Fibroblast of gingiva (primary cell): ENCODE measurements at regions not wholly inside any gene's neighbourhood (a gene's known extent, or its start where the extent isn't known, plus 50 kb on each side); places are given as distances from the start of the nearest gene placed in this dataset.
"Not testable (repeated sequence)": the region's sequence is repeated elsewhere in the genome, so short reads cannot be mapped to it uniquely, and the experiment has no call there.

Experiments used
- DNase-seq: peaks from one replicate; pipeline ENCODE4 v3.0.0-alpha.2; 2011; ENCODE audit warnings: low read depth

DNA sequence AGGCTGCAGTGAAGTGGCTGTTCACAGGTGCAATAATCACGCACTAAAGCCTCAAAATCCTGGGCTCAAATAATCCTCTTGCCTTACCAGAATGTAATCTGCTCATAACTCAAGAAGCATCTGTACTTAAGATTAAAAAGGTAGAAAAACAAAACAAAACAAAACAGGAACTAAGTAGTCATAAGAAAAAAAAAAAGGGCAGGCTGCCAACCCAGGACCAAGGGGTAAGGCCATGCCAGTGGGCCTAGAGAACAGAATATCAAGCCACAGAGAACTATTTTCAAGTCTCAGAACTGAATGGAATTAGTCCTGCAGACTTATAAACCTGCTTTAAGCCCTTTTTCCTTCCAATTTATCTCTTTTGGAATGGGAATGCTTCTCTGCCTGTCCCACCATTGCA, 64.8 kb upstream of the TBC1D3K start:
- no peak for DNase-seq

DNA sequence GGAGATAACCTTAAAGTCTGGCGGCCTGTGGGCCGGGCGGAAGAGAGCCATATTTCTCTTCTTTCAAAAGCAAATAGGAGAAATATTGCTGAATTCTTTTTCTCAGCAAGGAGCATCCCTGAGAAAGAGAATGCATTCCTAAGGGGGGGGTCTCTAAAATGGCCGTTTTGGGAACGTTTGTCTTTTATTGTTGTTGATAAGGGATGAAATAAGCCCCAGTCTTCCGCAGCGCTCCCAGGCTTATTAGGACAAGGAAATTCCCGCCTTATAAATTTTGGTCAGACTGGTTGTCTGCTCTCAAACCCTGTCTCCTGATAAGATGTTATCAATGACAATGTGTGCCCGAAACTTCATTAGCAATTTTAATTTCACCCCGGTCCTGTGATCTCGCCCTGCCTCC, 65.8 kb upstream of the TBC1D3K start:
- not testable (repeated sequence) for DNase-seq

DNA sequence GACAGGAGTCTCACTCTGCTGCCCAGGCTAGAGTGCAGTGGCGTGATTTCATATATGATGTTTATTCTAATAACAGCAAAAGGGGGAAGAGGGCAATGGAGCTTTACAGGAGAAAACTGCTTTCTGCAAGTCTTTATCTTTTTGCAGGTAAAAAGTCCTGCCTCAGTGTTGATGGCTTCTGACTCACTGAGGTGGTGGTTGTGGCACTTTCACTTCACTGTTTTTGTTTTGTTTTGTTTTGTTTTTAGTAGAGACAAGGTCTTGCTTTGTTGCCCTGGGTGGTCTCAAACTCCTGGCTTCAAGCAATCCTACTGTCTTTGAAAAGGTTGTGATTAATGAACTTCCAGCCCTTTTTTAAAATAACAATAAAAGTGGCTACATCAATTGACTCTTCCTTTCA, 68.0 kb upstream of the TBC1D3K start:
- no peak for DNase-seq

DNA sequence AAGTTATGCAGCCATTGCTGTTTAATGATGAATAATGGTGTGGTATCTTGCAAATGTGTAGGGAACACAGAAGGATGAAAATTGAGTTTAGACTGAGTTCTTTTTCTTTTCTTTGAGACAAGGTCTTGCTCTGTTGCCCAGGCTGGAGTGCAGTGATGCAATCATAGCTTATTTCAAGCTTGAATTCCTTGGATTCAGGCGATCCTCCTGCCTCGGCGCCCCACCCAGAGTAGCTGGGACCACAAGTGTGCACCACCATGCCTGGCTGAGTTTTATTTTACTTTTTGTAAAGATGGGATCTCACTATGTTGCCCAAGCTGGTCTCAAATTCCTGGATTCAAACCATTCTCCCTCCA, 74.6 kb upstream of the TBC1D3K start:
- DNase-seq: no peak

DNA sequence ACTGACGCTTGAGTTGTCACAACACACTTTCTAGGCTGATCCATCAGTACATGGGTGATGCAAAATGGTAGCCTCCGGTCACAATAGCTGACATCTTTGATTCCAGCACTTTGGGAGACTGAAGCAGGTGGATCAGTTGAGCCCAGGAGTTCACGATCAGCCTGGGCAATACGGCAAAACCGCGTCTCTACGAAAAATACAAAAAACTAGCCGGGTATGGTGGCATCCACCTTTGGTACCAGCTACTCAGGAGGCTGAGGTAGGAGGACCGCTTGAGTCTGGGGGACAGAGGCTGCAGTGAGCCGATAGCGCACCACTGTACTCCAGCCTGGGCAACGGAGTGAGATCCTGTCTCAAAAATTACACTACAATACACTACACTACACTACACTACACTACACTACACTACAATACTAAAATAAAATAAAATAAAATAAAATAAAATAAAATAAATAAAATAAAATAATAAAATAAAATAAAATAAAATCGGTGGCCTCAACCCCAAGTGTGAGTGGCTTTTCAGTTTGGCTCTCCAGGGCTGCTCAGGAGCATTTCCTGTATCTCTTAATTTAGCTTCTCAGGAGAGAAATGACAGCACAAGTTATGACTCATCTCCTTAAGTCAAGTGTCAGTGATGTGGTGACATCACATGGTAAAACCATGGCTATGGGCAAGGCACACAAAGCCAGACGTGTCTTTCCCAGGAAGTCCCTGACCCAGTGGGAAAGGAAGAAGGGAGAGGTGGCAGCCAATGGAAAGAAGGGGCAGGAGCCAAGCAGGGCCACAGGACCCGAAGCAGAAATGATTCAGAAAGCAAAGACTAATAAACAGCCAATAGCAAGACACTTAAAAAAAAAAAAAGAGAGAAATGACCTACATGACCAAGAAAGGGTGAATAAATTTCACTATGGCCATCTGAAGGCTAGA, 75.3 kb upstream of the TBC1D3K start:
- DNase-seq: no peak

DNA sequence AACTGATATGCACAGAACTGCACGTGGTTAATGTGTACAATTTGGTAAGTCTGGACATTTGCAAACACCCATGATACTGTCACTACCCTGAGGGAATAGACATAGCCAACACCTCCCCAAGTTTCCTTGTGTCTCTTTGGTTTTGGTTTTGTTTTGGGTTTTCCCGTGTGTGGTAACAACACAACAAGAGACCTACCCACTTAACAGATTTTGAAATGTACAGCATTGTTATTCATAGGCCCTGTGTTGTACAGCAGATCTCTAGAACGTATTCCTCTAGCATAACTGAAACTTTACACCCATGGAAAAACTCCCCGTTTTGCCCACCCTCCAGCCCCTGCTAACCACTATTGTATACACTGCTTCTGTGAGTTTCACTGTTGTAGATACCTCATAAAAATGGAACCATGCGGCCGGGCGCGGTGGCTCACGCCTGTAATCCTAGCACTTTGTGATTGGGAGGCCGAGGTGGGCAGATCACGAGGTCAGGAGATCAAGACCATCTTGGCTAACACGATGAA, 76.3 kb upstream of the TBC1D3K start:
- DNase-seq: no peak

DNA sequence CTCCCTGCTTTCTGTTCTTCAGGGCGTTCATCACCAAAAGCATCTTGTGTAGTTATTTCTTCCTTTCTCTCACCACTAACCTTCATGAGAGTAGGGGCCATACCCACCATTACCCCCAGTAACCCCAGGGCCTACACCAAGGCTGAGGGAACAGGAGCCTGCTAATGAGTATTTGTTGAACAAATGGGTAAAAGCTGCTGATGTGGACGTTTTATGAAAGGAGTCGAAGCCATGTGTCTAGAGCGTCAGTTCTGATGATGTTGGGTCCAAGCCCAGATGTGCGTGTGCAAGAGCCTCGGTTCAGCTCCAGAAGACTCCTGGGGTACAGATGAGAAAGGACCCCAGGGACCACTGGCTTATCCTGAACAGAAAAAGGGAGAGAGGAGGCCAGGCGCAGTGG, 77.1 kb upstream of the TBC1D3K start:
- DNase-seq: no peak

DNA sequence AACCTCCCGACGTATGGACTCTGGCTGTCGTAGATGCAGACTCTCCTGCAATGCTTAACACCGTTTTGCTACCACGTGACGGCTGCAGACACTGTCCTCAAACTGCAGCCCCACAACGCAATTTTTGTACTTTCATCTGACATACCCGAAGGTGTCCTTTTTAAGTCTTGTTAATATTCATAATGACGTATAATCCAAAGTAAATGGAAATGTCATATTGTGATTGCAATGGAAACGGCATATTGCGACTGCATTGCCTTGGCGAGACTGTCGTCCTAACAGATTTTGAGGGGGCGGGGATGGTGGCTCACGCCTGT, 79.3 kb upstream of the TBC1D3K start:
- DNase-seq: no peak

DNA sequence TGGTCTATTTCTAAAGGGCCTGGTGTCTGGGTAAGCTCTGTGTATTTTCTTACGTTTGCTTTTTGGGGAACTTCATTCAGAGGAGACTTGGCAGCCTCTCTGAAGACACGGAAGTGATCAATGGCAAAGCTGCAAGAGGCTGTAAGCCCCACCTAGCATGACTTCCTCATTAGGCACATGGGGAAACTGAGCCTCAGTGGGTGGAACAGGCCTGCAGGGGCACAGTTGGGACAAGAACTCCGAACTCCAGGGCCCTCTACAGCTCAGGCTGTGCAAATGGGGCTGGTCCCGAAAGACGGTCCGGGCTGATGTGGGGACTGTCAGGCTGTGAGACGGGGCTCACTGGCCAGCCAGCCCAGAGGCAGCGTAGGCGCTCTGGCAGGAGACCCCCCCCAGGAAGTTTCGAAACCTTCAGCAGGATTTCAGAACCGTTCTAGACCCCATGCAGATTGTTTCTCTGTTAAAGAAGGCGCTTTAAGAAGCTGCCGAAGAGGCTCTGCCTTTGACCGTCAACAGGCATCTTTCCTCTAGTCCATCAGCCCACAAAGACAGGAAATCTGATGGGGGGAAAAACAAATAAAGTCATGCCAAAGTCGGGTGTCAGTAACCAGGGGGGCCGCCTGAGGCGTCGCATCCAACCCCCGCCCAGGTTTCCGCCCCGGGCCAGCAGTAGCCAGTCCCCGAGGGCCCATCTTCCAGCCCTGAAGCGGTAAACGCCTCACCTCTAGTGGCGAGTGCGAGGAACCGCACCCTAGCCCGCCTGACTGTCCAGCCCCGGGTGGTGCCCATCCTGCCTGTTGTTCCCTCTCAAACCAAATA, 79.8 kb upstream of the TBC1D3K start:
- peak; percentile 15 for DNase-seq

DNA sequence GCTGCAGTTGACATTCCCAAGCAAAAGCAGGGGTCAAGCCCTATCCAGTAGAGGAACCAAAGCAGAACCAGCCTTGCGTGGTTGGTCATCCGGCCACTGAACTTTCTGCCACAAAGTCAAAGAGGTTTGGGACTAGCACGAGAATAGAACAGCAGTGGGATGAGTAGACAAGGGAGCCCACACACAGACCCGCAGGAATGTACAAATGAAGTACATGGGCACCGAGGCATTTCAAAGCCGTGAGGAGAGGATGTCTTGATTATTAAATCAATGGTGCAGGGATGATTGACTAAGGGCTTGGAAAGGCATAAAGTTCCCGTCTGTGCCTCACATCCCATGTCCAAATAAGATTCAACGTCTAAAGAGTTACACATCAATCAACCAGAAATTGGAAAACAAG, 81.8 kb upstream of the TBC1D3K start:
- DNase-seq: no peak

DNA sequence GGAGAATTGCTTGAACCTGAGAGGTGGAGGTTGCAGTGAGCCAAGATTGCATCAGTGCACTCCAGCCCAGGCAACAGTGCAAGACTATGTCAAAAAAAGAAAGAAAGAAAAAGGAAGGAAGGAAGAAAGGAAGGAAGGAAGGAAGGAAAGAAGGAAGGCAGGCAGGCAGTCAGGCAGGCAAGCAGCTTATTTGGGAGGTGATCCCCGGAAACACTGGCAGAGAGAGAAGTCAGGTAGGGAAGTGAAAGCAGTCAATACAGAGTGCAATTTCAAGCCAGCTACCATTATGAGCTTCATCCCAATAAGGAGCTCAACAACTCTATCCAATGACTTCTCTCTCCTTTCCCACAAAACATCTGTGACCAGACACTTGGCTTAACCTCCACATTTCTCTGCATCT, 83.0 kb upstream of the TBC1D3K start:
- DNase-seq: no peak

DNA sequence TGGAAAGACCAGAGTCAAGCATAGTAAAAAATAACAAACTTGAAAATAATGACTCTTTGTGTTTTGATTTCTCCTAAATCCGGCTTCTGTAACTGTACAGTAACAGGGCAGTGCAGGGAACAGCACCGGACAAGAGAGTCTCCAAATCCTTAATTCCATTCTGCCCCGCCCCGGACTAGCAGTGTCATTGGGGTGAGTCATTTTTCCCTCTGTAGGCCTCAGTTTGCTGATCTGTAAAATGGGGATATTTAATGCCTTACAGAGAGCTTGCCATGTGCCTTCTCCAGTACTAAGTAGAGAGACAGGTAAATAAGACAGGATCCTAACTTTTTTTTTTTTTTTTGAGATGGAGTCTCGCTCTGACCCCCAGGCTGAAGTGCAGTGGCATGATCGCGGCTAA, 83.6 kb upstream of the TBC1D3K start:
- no peak for DNase-seq

DNA sequence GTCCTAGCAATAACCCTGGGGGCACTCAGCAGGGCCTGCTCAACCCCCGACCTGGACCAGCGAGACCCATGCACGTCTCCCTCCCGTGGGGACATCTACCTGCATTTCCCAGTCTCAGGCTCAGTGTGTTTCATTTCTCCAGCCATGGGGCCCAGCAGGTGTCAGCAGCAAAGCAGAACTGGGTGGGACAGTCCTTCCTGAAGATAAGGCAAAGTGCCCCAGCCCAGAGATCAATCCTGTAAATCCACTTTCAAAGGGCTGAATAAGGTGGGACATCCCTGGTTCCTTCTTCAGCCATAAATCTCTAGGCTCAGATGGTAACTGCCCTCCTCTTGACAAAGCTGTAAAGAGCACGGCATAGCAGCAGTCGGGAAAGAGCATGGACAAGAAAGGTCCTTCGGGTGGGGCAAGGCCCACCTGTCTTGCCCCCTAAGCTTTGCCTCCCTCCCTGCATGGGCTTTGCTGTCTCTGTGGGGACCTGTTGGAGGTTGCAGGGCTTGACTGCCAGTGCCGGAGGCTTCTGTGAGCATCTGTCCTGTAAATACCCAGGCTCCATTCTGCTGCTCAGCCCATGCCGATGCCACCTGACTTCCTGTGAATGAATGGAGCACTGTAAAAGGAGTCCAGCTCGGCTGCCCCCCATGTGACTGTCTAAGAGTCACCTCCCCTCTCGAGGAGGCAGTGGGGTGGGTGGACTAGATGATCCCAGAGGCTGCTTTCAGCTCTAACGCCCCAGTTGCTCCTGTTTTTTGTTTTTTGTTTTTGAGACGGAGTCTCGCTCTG, 84.8 kb upstream of the TBC1D3K start:
- DNase-seq: no peak

DNA sequence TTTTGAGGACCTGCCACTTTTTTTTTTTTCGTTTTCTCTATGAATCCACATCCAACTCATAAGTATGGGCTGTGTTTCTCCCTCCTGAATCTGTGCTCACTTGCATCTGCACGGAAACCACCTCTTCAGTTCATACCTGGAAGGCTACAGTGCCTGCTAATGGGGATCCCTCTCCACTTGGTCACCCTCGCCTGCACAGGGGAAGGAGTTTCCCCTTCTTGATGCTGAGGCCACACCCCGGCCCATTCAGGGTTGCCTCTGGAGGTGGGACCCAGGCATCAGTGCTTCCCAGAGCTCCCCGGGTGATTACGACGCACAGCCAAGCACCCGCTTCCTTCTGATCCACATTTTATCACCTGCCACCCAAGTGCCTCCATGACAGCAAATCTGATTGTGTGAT, 85.9 kb upstream of the TBC1D3K start:
- no peak for DNase-seq

DNA sequence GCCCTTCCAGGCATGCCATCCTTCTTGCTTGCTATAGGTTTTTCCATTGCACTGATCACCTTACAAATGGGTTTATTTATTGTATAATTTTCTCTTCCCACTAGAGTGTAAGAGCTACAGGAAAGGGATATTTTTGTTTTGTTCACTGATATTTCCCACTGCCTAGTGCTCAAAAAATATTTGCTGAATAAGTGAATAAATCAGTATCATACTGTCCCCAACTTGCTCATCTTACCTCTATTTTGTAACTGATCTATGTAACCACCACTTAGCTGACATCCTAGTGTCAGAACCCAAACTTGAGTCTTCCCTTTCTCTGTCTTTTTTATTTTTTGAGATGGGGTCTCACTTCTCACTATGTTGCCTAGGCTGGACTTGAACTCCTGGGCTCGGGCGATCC, 87.6 kb upstream of the TBC1D3K start:
- DNase-seq: no peak

DNA sequence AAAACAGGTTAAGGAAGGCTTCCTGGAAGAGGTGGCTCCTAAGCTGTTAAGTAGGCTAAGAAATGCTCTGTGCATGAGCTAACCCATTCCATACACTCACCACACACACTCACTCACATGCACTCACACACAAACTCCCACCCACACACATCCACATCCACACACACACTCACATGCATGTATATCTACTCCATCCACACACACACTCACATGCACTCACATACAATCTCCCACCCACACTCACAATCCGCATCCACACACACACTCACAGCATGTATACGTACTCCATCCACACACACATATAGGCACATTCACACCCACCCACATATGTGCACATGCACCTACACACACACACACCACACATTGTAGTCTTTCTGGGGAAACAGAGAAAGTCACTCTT, 89.3 kb upstream of the HNF1B start:
- no peak for DNase-seq

DNA sequence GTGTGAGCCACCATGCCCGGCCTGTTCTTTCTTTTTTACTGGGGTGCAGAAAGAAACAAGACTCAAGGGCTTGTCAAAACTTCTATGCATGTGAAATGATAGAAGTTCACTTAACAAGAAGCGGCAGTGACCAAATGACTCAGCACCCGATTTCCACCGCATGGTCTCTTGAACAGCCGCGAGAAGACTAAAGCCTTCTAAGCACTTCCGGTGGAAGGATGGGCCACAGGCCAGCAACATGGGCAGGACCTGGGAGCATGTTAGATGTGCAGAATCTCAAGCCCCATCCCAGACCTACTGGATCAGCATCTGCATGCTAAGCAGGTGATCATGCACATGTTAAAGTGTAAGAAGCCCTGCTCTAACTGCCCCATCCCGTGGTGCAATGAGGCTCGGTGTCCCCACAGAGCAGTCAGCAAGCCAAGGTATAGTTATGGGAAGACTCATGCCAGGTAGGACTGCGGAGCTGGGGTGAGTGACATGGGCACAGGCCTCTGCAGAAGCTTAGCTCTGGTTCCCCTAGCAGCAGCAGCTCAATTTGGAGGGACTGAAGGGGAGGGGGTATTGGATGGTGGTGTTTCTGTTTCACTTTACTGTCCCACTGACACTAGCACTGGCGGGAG, 88.5 kb upstream of the HNF1B start:
- no peak for DNase-seq

DNA sequence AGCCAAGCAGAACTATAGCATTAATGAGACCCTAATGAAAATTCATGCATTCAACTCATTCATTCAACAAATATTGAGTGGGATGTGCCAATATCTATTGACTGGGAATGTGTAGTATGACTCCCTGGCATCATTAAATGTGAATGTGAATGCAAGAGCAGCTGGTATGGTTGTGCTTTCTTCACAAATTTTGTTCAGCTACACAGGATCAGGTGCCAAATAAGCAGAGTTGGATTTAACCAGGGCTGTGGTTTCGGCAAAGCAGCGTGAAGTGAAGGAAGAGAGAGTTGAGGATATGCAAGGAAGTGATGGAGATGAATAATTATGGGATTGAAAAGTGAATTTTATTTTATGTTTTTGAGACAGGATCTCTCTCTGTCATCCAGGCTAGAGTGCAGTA, 87.1 kb upstream of the HNF1B start:
- DNase-seq: no peak

DNA sequence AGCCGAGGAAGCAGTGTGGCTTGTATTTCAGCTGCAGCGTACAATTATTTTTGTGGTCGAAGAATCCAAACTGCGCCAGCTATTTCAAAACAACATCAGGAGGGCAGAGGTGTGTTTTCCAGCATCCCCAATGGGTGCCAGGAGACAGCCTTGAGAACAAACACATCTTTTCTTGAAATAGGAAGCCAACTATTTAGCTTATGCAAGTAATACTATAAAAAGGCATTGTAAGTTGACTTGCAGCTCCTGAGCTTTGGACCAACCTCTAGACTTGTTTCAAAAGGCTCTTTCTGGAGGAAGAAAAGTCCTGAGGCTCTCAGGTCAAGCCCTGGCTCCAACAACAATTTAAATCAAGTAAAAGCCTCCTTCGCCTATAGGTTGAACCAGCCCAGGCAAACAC, 86.6 kb upstream of the HNF1B start:
- DNase-seq: no peak

DNA sequence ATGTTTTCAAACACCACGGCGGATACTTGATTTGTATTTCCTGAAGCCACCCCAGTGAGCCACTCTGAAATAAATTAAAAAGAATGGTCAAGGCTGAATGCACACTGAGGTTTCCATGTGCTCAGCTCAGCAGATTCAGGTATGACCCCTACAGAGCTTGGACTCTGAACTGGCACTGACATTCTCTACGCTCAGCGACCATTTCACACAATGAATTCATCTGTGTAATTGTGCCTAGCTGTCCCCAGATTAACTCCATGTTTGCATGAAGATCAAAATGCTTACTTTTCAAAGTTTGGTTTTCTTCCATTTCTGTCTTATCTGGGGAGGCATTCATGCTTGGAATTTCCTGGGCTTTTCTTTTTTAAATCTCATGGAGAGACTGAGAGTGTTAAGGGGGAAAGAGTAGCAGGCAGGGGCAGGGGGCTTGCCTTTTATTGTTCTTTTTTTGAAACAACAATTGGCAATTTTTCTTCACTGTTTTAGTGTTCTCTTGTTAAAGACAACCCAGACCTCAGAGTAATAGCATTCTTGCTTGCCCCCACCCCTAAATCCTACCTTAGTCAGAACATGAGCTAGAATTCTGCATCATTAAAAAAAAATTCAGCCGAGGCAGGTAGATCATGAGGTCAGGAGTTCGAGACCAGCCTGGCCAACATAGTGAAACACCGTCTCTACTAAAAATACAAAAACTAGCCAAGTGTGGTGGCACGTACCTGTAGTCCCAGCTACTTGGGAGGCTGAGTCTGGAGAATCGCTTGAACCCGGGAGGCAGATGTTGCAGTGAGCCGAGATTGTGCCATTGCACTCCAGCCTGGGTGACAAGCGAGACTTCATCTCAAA, 85.5 kb upstream of the HNF1B start:
- no peak for DNase-seq

DNA sequence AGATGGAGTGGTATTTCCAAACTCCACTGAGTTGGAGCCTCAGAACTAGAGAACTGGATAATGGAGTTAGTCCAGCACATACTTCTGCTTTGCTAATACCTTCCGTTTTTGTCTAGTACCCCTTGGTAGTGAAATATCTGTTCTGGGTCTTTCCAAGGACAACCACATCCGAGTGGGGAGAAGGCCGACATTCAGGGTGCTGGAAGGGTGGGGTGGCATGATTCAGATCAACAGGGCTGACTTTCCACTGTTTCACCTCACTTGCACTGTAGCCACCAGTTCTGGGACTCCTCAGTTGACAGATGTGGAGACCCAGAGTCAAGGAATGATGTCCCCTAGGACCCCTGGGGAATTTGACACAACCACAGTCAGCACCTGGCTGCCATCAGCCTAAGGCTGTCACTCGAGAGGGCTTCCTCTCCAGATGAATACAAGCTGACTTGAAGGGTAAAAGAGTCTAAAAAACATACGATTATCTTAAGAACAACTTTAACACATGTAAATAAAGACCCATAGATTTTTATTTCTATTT, 84.8 kb upstream of the HNF1B start:
- DNase-seq: no peak
